ENCODE measurements at regions not wholly inside any gene's neighbourhood (a gene's known extent, or its start where the extent isn't known, plus 50 kb on each side); places are given as distances from the start of the nearest gene placed in this dataset.

GRCh38 chr12:5139751-5140150 is 96.1 kb downstream of the KCNA5 start:
- no peak for TF ChIP-seq POLR2A (IDR thresholded peaks at IDR 0.05)
- no peak for TF ChIP-seq CTCF (IDR thresholded peaks at IDR 0.05)
- 89 to 94% methylated on average over 6 of the region's 6 CpGs for WGBS, 2 donors
- intact Hi-C loops (cut with DNase I; ENCODE audit: low total_unique reads) = no loop called here
- H3K4me1 ChIP-seq = no peaks in the 10 kb centered on the region
- H3K27me3 ChIP-seq = no peaks in the 10 kb centered on the region
- H3K27ac ChIP-seq = no peak overlapping the region
- DNase-seq = no peak
- no peaks in the 10 kb centered on the region for H3K36me3 ChIP-seq (ENCODE audit: low read depth, missing control alignments)
- H3K9me3 ChIP-seq = no peaks in the 10 kb centered on the region
- H3K4me3 ChIP-seq = no peak overlapping the region

- WGBS, 2 donors = 88% methylated on average over 3 of the region's 3 CpGs
- DNase-seq = no peak
- H3K9me3 ChIP-seq = no peaks in the 10 kb centered on the region
- no peaks in the 10 kb centered on the region for H3K27me3 ChIP-seq
- no peaks in the 10 kb centered on the region for H3K4me1 ChIP-seq
- no peaks in the 10 kb centered on the region for H3K36me3 ChIP-seq (ENCODE audit: low read depth, missing control alignments)
- intact Hi-C loops (cut with DNase I; ENCODE audit: low total_unique reads) = no loop called here
- no peak overlapping the region for H3K27ac ChIP-seq
- H3K4me3 ChIP-seq = no peak overlapping the region
- TF ChIP-seq CTCF (IDR thresholded peaks at IDR 0.05) = no peak
- TF ChIP-seq POLR2A (IDR thresholded peaks at IDR 0.05) = no peak
Observed at GRCh38 chr12:5140190-5140589, 96.5 kb downstream of the KCNA5 start.

GRCh38 chr12:5148880-5149279 is 105.2 kb downstream of the KCNA5 start:
- intact Hi-C loops (cut with DNase I; ENCODE audit: low total_unique reads) = no loop called here
- no peaks in the 10 kb centered on the region for H3K27me3 ChIP-seq
- 67 to 88% methylated on average over 1 of the region's 1 CpG for WGBS, 2 donors
- TF ChIP-seq POLR2A (IDR thresholded peaks at IDR 0.05) (no peak), CTCF (IDR thresholded peaks at IDR 0.05) (no peak)
- H3K27ac ChIP-seq = no peak overlapping the region
- H3K9me3 ChIP-seq = no peaks in the 10 kb centered on the region
- H3K4me1 ChIP-seq = no peaks in the 10 kb centered on the region
- H3K4me3 ChIP-seq = no peak overlapping the region
- H3K36me3 ChIP-seq (ENCODE audit: low read depth, missing control alignments) = no peaks in the 10 kb centered on the region
- no peak for DNase-seq

GRCh38 chr12:5154091-5154490 is 110.4 kb downstream of the KCNA5 start:
- no peaks in the 10 kb centered on the region for H3K36me3 ChIP-seq (ENCODE audit: low read depth, missing control alignments)
- intact Hi-C loops (cut with DNase I; ENCODE audit: low total_unique reads) = no loop called here
- H3K27ac ChIP-seq = no peak overlapping the region
- TF ChIP-seq CTCF (IDR thresholded peaks at IDR 0.05) = no peak
- no peak for TF ChIP-seq POLR2A (IDR thresholded peaks at IDR 0.05)
- no peaks in the 10 kb centered on the region for H3K9me3 ChIP-seq
- no peak overlapping the region for H3K4me3 ChIP-seq
- WGBS, 2 donors = 55 to 78% methylated on average over 5 of the region's 5 CpGs
- DNase-seq = no peak
- H3K4me1 ChIP-seq = no peaks in the 10 kb centered on the region
- no peaks in the 10 kb centered on the region for H3K27me3 ChIP-seq

GRCh38 chr12:5155866-5156265 is 112.2 kb downstream of the KCNA5 start:
- 58 to 68% methylated on average over 9 of the region's 9 CpGs for WGBS, 2 donors
- Histone ChIP-seq H3K4me1 (no peaks in the 10 kb centered on the region), H3K36me3 (ENCODE audit: low read depth, missing control alignments) (no peaks in the 10 kb centered on the region), H3K4me3 (no peak overlapping the region), H3K27me3 (no peaks in the 10 kb centered on the region), H3K27ac (no peak overlapping the region), H3K9me3 (no peaks in the 10 kb centered on the region)
- no peak for DNase-seq
- intact Hi-C loops (cut with DNase I; ENCODE audit: low total_unique reads) = no loop called here
- TF ChIP-seq POLR2A (IDR thresholded peaks at IDR 0.05) (no peak), CTCF (IDR thresholded peaks at IDR 0.05) (no peak)

Measured in testis (tissue), 2 donors.